ENCODE measurements at regions not wholly inside any gene's neighbourhood (a gene's known extent, or its start where the extent isn't known, plus 50 kb on each side); places are given as distances from the start of the nearest gene placed in this dataset.

DNA sequence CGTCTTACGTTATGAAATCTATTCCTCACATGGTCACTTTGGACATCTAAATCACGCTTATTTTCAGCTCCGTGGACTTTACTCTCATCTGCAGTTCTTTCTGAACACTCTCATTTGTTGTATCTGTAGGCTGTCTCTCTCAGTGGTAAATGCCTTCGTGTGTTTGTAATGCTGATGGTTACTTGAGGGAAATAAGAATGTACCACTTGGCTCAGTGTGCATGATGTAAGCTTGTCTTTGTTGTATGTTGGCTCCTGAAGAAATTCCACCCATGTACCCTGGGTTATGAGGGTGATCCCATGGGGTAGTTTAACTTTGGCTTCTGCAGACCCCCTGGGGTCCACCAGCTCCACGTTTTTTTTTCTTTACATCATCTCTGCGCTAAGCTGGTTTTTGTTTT is 378.4 kb downstream of the SETD4 start:
- no peak for DNase-seq

DNA sequence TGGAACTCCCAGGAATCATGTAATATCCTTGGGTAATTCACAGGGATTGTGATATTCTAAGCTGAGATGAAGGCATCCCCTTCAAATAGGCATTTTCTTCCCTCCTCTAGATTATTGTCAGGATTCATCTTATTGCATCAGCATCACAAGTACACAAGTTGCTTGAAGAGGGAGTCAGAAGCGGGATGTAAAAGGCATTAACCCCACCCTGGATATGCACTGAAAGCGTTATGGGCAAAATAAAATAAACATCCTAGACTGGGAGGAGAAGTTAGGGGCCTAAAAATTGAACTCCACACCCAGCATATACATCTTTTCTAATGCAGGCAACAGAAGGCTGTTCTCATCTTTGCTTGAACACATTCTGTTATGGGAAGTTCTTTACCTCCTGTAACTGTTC is 381.2 kb downstream of the SETD4 start:
- DNase-seq: no peak

DNA sequence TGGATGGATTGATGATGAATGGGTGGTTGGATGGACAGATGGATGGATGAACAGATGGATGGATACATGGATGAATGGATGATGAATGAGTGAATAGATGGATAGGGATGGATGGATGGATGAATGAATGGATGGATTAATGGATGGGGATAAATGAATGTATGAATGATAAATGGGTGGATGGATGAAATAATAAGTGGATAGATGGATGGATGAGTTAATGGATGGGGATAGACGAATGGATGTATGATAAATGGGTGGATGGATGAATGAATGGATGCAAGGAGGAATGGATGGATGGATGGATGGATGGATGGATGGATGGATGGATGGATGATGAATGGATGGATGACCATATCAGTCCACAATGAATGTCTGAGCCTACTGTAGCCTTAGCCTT is 381.9 kb downstream of the SETD4 start:
- no peak for DNase-seq

DNA sequence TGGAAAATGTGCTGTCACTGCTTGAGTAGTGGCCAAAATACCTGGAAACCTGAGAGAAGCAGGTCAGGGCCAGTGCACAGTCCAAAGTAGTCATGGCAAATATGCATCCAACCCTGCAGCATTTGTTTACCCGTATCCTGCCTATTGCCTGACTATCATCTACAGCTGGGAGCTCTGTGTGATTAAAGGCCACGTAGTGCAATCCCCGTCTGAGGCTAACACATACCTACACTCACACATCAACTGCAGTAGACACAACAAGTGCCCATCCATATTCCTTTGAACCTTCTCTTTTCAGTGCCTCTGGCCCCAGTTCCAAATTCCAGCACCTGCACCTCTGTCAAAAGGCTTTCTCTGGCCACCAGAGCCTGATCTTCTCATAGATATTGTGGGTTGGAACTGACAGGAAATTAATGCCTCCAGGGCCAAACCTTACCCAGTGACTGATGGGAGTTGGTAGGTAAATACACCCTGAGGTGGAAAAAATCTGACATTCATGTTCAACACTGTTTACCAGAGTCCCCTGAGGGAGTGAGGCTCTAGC is 383.0 kb downstream of the SETD4 start:
- DNase-seq: no peak

DNA sequence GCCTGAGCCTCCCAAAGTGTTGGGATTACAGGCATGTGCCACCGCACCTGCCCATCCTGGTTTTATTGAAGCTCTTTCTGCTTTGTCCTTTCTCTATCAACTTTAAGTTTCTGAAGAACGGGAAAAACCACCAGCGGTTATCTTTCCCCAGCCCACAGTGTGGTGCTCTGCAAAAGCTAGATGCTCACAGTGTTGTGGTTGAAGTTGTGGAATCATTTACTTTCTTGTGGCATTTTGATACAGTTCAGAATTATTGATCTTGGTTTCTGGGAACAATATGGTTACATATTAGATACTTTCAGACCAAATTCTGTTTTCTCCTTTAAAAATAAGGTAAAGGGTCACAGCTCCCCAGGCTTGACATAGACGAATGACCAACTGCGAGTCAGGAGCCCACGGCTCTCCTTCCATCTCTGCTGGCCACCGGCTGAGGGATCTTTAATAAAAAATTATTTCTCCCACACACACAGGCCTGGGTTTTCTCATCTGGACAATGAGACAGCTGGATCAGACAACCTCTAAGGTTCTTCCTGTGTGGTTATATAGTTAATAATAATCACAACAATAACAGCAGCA is 385.3 kb downstream of the SETD4 start:
- DNase-seq: no peak

DNA sequence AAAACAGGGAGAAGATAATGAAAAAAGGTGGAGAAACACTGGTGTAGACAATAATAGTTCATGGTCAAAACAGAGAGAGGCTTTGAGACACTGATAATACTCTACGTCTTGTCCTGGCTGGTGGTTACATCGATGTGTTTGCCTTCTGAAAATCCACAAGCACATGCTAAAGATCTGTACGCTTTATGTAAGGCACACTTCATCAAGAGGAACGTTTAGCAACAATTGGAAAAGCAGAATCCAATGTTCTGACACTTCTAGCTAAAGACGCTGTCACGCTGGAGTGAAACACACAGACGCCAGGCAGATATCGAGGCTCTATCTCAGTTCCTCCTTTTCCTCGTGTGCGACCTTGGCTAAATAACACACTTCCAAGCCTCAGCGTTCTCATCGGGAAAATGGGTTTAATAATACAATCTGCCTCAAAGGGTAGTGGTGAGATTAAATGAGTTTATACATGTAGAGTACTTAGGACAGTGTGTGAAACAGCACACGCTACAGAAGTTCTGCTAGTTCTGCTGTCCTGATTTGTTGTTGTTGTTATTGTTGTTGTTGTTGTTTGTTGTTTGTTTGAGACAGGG is 386.1 kb downstream of the SETD4 start:
- DNase-seq: no peak

DNA sequence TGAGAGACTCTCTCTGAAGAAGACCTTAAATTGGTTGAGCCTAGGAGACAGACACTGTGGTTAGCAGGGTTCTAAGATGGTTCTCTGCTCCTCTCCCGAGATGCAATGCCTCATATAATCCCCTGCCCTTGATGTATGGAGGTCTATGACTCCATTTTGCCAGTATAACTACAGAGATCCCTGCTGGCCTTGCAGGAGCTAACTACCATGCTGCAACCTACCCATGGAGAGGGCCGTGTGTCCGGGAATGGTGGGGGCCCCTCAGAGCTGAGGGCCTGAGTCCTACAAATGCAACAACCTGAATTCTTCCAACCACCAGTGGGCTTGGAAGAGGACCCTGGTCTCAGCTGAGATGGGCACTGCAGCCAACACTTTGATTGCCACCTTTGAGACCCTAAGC is 388.0 kb downstream of the SETD4 start:
- no peak for DNase-seq

DNA sequence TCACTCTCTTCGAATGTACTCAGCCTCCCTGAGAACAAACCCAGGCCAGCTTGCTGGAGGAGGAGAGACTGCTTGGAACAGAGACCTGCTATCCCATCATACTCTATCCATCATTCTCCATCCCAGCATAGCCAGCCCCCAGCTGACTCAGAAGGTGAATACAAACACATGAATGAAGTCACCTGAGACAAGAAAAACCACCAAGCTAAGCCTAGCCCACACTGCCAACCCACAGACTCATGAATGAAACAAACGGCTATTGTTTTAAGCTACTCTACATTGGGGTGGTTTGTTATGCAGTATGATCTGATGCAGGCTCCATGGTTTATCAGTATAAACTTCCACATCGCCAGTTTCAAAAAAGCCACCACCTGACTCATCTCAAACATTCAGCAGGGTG is 395.6 kb downstream of the SETD4 start:
- peak; percentile 13 for DNase-seq

DNA sequence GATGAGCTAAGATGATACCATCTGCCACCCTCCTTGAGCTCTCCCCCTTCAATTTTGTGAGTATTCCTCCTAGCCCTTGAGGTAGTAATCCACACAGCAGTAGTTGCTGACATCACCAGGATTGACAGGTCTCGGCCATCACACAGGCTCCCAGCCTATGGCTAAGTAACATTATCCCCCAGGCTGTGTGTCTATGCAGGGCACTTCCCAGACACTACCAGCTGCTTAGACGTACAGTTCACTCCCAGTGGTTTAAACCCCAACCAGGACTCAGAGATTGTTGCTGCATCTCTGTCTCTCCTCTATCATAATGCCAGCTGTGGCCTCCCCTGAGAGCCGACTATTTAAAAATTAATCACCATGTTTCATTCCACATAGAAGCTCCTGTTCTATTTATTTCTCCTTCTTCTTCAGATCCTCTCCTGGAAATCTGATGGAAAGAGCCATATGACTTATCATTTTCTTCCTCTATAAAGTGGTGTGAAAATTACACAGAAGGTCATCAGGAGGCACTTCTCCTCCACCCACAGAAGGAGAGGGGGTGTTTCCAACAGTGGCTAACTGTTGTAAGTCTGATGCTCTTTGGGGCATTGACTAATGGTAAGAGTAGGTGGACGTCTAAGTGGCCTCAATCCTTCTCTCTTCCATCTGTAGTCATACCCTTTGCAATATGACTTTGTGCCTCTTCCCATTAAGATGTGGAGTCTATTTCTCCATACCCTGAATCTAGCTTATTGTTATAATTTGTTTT is 396.3 kb downstream of the SETD4 start:
- DNase-seq: no peak

DNA sequence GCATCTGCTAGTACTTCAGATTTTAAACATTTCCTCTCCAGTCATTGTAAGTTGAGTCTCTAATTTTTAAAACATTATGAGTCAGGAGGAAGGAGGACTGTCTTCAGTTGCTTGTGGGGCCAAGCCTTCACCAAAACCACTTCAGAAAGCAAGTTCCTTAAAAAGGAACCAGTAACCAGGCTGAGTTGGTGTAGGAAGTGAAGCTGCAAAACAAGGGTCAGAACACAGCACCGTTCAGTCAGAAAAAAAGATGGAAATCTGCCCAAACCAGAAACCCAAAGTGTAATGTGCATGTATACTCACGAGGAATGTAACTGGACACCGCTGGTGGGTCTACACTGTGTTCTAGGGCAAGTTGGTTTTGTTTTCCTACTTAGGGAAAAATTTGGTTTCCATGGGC is 402.1 kb downstream of the SETD4 start:
- DNase-seq: no peak

DNA sequence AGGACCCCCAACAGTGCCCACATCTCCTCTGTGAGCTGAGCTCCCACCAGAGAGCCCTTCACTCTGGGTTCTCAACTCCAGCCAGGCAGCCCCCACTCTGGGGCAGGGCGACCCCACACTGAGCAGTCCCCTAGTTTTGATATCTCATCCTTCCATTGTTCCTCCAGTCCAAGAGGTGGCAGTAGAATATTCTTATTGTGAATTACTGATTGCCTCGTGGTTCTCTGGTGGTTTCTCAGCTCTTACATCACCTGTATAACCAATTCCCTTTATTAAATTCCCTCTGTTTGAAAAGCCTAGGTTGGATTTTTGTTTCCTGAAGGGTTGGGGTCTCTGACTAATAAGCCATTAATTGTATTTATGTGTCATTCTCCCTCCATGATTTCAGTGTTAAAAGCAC is 407.5 kb downstream of the SETD4 start:
- DNase-seq: no peak

DNA sequence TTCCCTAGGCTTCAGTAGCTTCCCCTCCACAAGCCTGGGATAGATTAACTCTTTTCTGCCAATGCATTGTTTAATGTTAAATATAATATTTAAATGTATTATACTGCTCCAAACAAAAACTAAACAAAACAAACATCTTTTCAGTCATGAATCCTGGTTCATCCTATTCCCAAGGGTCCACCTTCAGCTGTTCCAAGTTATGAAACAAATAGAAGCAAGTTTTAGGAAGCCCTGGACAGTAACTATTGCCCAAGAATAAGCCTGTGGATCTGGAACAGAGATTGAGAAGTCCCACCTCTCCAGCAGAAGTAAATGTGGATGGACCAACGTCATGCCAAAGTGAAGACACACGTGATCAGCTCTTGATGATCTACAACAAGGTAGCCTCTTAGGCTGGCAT is 408.1 kb downstream of the SETD4 start:
- DNase-seq: no peak

DNA sequence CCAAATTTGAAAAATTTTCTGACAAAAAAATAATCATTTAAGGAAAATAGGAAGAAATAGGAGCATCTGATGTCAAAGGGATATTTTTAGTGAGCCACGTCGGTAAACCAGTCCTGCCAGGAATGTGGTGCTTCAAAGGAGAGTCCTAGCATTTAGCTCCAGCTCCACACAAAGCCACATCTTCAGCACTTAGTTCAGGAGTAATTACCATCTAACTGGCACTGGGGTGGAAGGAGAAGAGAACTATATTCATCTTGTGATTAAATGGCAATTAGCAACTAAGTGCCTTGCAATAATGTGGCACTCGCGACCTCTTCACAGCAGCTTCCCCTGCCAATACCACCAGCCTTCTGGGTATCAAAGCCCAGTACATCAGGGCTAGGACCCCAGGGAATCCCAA is 409.1 kb downstream of the SETD4 start:
- no peak for DNase-seq

DNA sequence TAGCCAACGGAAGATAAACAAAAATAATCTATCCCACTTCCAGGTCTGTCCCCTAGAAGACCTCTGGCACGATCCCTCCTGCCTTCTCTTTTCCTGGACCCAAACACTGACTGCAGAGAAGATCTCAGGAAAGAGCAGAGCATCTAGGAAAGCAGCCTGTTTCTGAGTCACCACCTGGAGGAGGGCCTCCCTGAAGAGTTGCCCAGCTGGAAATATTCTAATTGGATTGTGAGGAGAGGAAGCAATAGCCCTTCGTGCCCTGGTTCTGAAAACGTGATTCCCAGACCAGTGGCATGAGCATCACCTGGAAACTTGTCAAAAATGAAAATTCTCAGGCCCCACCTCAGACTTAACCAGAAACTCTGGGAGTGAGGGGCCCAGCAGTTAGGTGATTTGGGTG is 411.1 kb downstream of the SETD4 start:
- DNase-seq: no peak

DNA sequence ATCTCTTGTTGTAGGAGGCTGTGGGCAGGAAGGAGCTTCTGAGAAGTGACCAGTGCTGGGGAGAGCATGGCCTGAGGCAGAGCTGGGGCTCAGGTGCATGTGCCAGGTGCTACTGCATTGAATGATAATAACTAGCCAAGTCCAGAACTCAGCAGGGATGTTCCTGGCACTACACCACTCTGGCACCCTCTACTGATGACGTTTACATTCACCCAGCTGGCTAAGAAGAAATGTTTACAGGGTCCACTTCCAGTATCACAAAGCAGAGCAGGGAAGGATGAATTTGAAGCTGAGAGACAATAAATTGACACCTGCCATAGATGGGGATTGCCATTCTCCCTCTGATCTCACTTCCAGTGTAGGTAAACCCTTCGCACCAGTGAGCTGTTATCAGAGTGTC is 411.8 kb downstream of the SETD4 start:
- peak; percentile 26 for DNase-seq

DNA sequence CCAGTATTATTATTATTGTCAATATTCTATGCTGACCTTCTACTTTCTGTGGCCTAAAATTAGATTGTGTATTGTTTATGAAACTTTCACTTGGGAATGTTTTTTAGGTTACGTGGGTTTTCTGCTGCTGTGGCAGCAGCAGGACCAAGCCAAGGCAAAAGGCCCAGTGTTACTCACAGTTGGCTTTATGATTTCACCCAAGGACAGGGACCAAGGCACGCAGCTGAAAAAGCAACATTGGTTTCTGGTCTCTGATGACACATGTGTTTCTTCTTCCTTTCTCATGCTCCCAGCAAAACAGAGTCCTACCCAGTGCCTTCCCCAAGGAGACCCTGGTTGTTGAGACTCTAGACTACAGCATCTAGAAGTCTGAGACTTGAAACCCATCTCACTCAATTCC is 413.7 kb downstream of the SETD4 start:
- no peak for DNase-seq

DNA sequence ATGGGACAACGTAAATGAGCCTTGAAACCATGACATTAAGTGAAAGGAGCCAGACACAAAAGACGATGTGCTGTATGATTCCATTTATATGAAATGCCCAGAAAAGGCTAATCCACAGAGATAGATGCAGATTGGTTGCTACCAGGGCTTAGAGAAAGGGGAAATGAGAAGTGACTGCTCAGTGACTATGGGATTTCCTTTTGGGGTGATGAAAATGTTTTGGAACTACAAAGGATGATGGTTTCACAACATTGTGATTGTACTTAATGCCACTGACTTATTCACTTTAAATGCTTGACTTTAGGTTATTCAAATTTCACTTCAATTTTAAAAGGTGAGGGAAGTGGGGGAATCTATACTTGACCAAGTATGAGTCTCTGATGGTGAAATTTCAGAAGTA is 414.3 kb downstream of the SETD4 start:
- DNase-seq: no peak

DNA sequence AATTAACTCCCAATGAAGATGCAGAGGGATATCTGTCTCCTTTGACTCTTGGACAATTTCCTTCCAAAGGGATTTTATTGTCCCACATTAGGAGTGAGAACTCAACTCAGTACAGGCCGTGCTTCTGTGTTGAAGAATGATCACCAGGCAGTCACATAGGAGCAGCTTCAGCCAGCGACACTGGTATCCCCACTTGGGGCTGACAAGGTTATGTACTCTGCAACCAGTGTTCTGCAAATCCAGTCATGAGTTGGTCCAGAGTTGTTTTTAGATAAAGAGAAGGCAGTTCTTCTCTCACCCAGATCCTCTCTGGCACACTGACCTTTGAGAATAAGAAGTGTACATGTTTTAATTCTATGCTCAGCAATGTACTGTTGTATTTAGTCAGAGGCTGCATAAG is 415.8 kb downstream of the SETD4 start:
- DNase-seq: no peak

DNA sequence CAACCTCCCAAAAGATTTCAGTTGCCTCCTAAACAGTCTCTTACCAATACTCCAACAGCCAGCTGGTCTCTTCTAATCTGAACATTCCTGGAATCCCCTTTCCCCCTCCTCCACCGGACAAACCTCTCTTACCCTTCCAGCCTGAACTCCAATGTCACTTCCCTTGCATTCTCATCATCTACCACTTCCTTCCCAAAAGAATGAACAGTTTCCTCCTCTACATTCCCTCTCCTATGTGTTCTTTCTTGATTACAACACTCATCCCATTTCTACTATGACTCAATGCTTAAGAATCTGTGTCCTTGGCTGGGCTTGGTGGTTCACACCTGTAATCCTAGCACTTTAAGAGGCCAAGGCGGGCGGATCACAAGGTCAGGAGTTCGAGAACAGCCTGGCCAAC is 417.1 kb downstream of the SETD4 start:
- DNase-seq: no peak

DNA sequence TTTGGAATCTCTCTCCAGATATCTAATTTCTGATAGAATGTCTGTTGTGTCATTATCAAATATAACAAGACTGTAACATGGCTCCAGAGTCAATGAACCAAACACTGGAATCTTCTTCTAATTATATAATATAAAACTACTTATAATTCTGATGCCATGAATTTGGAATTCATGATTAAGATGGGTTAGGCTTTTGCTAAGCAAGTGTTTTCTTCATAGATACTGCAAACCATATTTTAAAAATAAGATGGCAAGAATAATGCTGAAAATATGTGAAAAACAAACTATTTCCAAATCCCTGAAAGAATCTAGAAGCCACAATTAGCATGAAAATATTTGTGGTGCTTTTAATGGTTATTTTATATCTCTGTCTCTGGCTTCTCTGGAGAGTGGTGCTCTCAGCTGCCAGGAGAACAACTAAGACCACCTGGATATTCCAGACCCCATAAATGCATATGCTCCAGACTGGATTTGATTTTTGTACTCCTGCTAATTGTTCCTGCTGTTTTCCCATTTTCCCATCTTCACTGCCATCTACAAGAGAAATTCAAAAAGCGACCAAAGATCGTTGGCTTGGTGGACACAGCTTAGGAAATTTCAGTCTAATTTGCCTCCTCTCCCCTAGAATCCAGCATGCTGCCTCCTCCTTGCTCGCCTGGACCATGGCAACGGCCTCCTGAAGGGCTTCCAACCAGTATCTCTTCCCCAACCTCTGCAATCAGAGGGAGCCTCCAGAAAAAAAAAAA is 418.9 kb downstream of the SETD4 start:
- no peak for DNase-seq

DNA sequence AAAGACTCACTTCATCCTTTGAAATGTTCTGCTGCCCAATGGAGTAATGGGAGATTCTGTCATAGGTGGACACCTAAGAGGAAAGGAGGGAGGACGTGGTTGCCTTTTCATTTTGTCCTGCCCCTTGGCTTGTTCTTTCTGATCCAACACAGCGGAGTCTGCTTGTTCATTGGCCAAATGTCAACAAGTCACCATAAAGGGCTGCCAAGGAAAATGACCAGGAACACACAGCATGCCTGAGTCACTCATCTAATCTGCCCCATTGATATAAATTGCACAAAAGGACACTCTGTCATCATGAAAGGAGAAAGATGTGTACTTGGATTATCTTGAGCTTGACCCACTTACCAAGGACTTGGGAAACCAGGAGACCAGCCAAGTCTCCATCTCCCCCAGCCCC is 422.9 kb downstream of the SETD4 start:
- no peak for DNase-seq

DNA sequence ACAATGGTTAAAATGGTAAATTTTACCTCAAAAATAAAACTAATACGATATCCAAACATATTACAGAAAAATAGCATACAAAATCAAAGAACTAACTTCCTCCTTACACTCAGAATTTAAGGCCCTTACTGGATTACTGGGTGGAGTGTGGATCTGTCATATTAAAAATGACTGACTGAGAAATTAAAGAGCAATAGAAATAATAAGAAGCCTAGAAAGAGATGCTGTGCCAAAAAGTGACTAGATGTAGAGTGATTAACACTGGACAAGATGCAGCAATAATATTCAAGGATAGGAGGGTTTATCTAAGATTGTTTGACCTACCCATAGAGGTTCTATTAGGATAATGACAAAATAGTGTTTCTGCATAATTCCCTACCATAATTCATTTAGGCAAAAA is 424.3 kb downstream of the SETD4 start:
- DNase-seq: no peak

DNA sequence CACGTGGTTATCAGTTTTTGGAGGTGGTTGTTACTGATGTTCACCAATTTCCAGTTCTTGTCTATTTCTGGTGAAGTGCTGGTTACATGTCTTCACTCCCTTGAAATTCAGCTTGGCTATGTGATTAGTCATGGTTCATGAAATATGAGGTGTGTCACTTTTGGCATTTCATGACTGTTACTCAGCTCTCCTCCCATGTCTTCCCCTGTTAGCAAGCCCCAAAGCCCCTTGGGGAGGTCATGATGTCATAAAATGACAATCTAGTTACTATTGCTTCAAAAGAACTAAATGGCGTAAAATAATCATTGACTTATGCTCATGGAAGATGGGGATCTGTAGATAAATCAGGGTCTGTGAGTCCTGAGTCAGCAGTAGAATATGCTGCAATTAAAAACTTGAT is 425.1 kb downstream of the SETD4 start:
- no peak for DNase-seq

DNA sequence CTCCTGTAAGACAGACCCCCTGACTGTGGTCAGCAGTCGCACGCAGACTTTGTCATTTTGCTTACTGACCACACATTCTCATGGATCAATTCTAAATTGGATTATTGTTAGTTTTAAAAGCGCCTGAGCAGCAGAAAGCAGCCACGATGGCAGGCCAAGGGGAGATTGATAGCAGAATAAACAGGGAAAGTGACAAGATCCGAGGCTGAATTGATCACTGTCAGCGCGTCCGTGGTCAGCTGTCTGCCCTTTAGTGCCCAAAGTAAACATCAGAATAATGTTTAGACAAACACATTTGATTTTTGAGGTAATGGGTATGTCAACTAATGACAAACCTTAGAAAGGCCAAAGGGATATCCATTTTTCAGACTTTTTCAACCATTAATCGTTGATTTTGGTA is 426.8 kb downstream of the SETD4 start:
- DNase-seq: no peak
